ENCODE measurements at regions not wholly inside any gene's neighbourhood (a gene's known extent, or its start where the extent isn't known, plus 50 kb on each side); places are given as distances from the start of the nearest gene placed in this dataset.

GRCh38 chr13:53885997-53886396, 857.4 kb downstream of the OLFM4 start:
- Histone ChIP-seq H3K23ac (ENCODE audit: insufficient read length, low read depth, low read length) (no peak overlapping the region), H2BK15ac (ENCODE audit: low read depth, low read length) (no peak overlapping the region), H3K4me2 (ENCODE audit: insufficient read depth, insufficient read length, low read length) (no peak overlapping the region), H4K8ac (replicated peaks; ENCODE audit: insufficient read length, low read depth, low read length) (no peak overlapping the region), H3K9me3 (ENCODE audit: control insufficient read depth, low read depth, low read length) (no peaks in the 10 kb centered on the region), H3K27ac (ENCODE audit: insufficient read length, low read depth, low read length) (no peak overlapping the region), H2BK120ac (ENCODE audit: low read depth, low read length, poor library complexity, severe bottlenecking) (no peak overlapping the region), H3K14ac (ENCODE audit: insufficient read depth, low read length) (no peak overlapping the region), H3K4me1 (ENCODE audit: insufficient read depth, low read length) (no peaks in the 10 kb centered on the region), H2AK5ac (ENCODE audit: insufficient read length, low read length) (no peak overlapping the region), H4K20me1 (ENCODE audit: control insufficient read depth, insufficient read depth, insufficient read length) (no peaks in the 10 kb centered on the region), H3K18ac (ENCODE audit: insufficient read length, low read depth, low read length) (no peak overlapping the region), H3K27me3 (ENCODE audit: insufficient read depth, low read length) (no peaks in the 10 kb centered on the region), H2AFZ (ENCODE audit: low read length) (no peak overlapping the region), H2BK5ac (ENCODE audit: insufficient read length, low read length) (no peak overlapping the region), H3K79me1 (ENCODE audit: insufficient read depth, low read depth, low read length, poor library complexity, severe bottlenecking) (no peaks in the 10 kb centered on the region), H3K4ac (ENCODE audit: low read depth, low read length) (no peak overlapping the region), H4K91ac (ENCODE audit: insufficient read length, low read depth, low read length) (no peak overlapping the region), H3K9ac (ENCODE audit: extremely low read depth, insufficient read length, low read length) (no peak overlapping the region), H2BK12ac (ENCODE audit: insufficient read length, low read depth, low read length) (no peak overlapping the region), H3K79me2 (ENCODE audit: insufficient read depth, low read length) (no peaks in the 10 kb centered on the region), H3K23me2 (ENCODE audit: insufficient read length, low read depth, low read length, poor library complexity, severe bottlenecking) (no peaks in the 10 kb centered on the region), H3K56ac (ENCODE audit: insufficient read length, low read depth, low read length) (no peak overlapping the region), H2BK20ac (ENCODE audit: low read depth, low read length, poor library complexity, severe bottlenecking) (no peak overlapping the region), H3T11ph (ENCODE audit: low read length) (no peak overlapping the region), H4K5ac (ENCODE audit: insufficient read length, low read depth, low read length) (no peak overlapping the region)
- no peaks in the 10 kb centered on the region for H3K36me3 Mint-ChIP-seq (ENCODE audit: insufficient read depth in 1 of 3, low read depth in 3 of 3)
- no peaks in the 10 kb centered on the region for H3K27me3 Mint-ChIP-seq (ENCODE audit: low read depth)
- H3K27ac Mint-ChIP-seq: no peak overlapping the region
- DNase-seq: no peak
- no peak overlapping the region for H3K4me3 Mint-ChIP-seq
- no peaks in the 10 kb centered on the region; a peak in 1 of 5 replicates for H3K9me3 Mint-ChIP-seq
- no peaks in the 10 kb centered on the region for H3K4me1 Mint-ChIP-seq
- TF ChIP-seq, protein P1, sequence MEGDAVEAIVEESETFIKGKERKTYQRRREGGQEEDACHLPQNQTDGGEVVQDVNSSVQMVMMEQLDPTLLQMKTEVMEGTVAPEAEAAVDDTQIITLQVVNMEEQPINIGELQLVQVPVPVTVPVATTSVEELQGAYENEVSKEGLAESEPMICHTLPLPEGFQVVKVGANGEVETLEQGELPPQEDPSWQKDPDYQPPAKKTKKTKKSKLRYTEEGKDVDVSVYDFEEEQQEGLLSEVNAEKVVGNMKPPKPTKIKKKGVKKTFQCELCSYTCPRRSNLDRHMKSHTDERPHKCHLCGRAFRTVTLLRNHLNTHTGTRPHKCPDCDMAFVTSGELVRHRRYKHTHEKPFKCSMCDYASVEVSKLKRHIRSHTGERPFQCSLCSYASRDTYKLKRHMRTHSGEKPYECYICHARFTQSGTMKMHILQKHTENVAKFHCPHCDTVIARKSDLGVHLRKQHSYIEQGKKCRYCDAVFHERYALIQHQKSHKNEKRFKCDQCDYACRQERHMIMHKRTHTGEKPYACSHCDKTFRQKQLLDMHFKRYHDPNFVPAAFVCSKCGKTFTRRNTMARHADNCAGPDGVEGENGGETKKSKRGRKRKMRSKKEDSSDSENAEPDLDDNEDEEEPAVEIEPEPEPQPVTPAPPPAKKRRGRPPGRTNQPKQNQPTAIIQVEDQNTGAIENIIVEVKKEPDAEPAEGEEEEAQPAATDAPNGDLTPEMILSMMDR (conservative IDR thresholded peaks at IDR 0.05): no peak
- no CpG with 5 or more reads among the region's 1 CpG for WGBS (ENCODE audit: extremely low coverage, insufficient read length, low lambda C conversion rate)

Data from H9 (cell line).